OCI-LY1 (cell line): ENCODE measurements at regions not wholly inside any gene's neighbourhood (a gene's known extent, or its start where the extent isn't known, plus 50 kb on each side); places are given as distances from the start of the nearest gene placed in this dataset.

Source experiments
- CTCF ChIP-seq: fragments of 200-600 bp; sonication (generic), shearing (Covaris generic); IDR thresholded peaks from 2 replicates; pipeline ENCODE4 v1.5.1; 2017; ENCODE audit warnings: mild to moderate bottlenecking, antibody characterized with exemption, low read length, moderate library complexity, mixed read lengths
- EZH2 ChIP-seq: fragments of 200-600 bp; sonication (generic), shearing (Covaris generic); IDR thresholded peaks from 2 replicates; pipeline ENCODE4 v1.8.0; 2017; ENCODE audit warnings: borderline replicate concordance, mixed run types, mild to moderate bottlenecking, antibody characterized with exemption, low read length, moderate library complexity, mixed read lengths

- TF ChIP-seq CTCF: no peak
- no peak for TF ChIP-seq EZH2
Observed at GRCh38 chr2:145644820-145645302, 1124.9 kb upstream of the ZEB2 start.
